Gastrocnemius medialis (tissue), 4 donors: ENCODE measurements at regions not wholly inside any gene's neighbourhood (a gene's known extent, or its start where the extent isn't known, plus 50 kb on each side); places are given as distances from the start of the nearest gene placed in this dataset.

Source experiments
- ATAC-seq, 2 donors: fragments of 150-250 bp; one replicate each; pipeline ENCODE4 v1.9.1; 2016
- DNase-seq, 2 donors: peaks; one replicate each; pipeline ENCODE4 v3.0.0-alpha.2; 2019
- H3K27ac ChIP-seq, 4 donors: fragments of 200-600 bp; sonication (generic); 1 replicate in 1 of 4; 2 replicates in 3 of 4; pipeline ENCODE4 v1.5.1; 2016 to 2018; ENCODE audit warnings: mild to moderate bottlenecking in 2 of 4, moderate library complexity in 1 of 4
- H3K27me3 ChIP-seq, 3 donors: fragments of 200-600 bp; sonication (generic) in 2 of 3; 1 replicate in 1 of 3; 2 replicates in 2 of 3; pipeline versions ENCODE4 v1.5.1 to v1.6.0; 2016 to 2019; ENCODE audit warnings: mild to moderate bottlenecking in 1 of 3, moderate library complexity in 1 of 3
- H3K36me3 ChIP-seq, 2 donors: fragments of 200-600 bp; sonication (generic) in 1 of 2; one replicate each; pipeline ENCODE4 v1.5.1; 2017 to 2018
- H3K4me1 ChIP-seq, 2 donors: fragments of 200-600 bp; sonication (generic) in 1 of 2; one replicate each; pipeline ENCODE4 v1.5.1; 2016 to 2017; ENCODE audit warnings: mild to moderate bottlenecking in 2 of 2
- H3K4me3 ChIP-seq, 4 donors: fragments of 200-600 bp; sonication (generic) in 3 of 4; 1 replicate in 1 of 4; 2 replicates in 3 of 4; pipeline ENCODE4 v1.5.1; 2016 to 2019; ENCODE audit warnings: mild to moderate bottlenecking in 2 of 4
- H3K9me3 ChIP-seq, 3 donors: fragments of 200-600 bp; sonication (generic) in 2 of 3; 1 replicate in 1 of 3; 2 replicates in 2 of 3; pipeline ENCODE4 v1.5.1; 2016 to 2019
- POLR2A ChIP-seq, 2 donors: fragments of 450-650 bp; IDR thresholded peaks; one replicate each; pipeline ENCODE4 v1.6.1; 2017; ENCODE audit warnings: antibody characterized with exemption in 2 of 2, mild to moderate bottlenecking in 2 of 2, moderate library complexity in 2 of 2
- in situ Hi-C, 4 donors: fragments of 200-750 bp; cut with MboI; loops; one replicate each; pipeline versions ENCODE4 v1.15.0 to v1.8.0; 2017; ENCODE audit warnings: low sequenced_read_pairs in 4 of 4
- intact Hi-C: fragments of 100-400 bp; cut with DNase I; formaldehyde crosslinking; loops from one replicate; pipeline ENCODE4 v1.15.1; 2023; ENCODE audit warnings: low total_unique reads
- microRNA counts, 2 donors: library from miRNA; unstranded; fragments of <30 nt; microRNA quantifications; one replicate each; lab custom pipeline; 2016
- microRNA-seq, 2 donors: library from miRNA; unstranded; fragments of <30 nt; microRNA quantifications; one replicate each; pipeline ENCODE4, GENCODE V29; 2016; ENCODE audit warnings: borderline replicate concordance in 2 of 2
- TF ChIP-seq, protein P1 (sequence below), 5 experiments: fragments of 450-650 bp in 3 of 5; fragments of 200-600 bp in 2 of 5; sonication (generic) in 2 of 5; IDR thresholded peaks in 4 of 5; conservative IDR thresholded peaks in 1 of 5; 1 replicate in 4 of 5; 2 replicates in 1 of 5; pipeline ENCODE4 v1.5.1; 2016 to 2019; ENCODE audit warnings: antibody characterized with exemption in 5 of 5, mild to moderate bottlenecking in 3 of 5, moderate library complexity in 3 of 5

DNA sequence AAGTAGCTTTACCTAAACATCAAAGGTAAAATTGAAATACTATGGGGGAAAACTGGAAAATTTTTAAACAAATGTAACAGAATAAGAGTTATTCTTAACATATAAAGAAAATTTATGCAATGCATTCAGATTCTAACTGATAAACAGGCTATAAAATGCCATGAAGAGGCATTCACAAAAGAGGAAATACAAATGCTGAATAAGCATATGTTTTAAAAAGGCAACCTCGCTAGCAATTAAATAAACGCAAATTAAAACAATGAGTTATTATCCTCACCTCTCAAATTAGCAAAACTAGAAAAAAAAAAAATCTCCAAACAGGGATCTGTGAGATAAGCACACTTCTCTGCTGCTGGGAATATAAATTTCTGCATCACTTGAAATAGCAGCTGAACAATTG lies 63.2 kb upstream of the BRINP1 start:
- H3K27ac ChIP-seq: no peak overlapping the region
- no peaks in the 10 kb centered on the region for H3K36me3 ChIP-seq
- intact Hi-C loops (no loop called here), in situ Hi-C loops (no loop called here)
- H3K4me3 ChIP-seq: no peak overlapping the region
- no peaks in the 10 kb centered on the region for H3K4me1 ChIP-seq
- TF ChIP-seq, protein P1, sequence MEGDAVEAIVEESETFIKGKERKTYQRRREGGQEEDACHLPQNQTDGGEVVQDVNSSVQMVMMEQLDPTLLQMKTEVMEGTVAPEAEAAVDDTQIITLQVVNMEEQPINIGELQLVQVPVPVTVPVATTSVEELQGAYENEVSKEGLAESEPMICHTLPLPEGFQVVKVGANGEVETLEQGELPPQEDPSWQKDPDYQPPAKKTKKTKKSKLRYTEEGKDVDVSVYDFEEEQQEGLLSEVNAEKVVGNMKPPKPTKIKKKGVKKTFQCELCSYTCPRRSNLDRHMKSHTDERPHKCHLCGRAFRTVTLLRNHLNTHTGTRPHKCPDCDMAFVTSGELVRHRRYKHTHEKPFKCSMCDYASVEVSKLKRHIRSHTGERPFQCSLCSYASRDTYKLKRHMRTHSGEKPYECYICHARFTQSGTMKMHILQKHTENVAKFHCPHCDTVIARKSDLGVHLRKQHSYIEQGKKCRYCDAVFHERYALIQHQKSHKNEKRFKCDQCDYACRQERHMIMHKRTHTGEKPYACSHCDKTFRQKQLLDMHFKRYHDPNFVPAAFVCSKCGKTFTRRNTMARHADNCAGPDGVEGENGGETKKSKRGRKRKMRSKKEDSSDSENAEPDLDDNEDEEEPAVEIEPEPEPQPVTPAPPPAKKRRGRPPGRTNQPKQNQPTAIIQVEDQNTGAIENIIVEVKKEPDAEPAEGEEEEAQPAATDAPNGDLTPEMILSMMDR (IDR thresholded peaks at IDR 0.05 in 4 of 5, conservative IDR thresholded peaks at IDR 0.05 in 1 of 5): no peak
- TF ChIP-seq POLR2A (IDR thresholded peaks at IDR 0.05): no peak
- no peaks in the 10 kb centered on the region for H3K9me3 ChIP-seq
- no peaks in the 10 kb centered on the region for H3K27me3 ChIP-seq
- no peak for DNase-seq
- ATAC-seq: no peak

DNA sequence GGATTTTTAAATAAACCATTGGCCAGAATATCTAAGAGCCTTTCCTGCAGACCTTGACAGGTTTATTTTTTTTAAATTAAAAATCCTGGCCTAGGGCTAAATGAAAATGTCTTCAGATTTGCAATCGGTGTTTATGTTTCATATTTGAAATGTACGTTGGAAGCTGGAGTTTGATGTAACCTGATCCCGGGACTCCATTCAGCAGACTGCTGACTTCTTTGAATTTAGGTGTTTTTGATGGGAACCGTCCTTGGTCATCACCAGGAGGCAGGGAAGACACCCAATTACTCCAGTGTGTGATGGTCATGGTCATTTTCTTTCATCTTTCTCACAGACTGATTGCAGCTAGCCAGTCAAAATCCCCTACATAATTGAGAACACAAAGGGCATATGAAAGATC lies 60.1 kb upstream of the BRINP1 start:
- intact Hi-C loops: no loop called here

DNA sequence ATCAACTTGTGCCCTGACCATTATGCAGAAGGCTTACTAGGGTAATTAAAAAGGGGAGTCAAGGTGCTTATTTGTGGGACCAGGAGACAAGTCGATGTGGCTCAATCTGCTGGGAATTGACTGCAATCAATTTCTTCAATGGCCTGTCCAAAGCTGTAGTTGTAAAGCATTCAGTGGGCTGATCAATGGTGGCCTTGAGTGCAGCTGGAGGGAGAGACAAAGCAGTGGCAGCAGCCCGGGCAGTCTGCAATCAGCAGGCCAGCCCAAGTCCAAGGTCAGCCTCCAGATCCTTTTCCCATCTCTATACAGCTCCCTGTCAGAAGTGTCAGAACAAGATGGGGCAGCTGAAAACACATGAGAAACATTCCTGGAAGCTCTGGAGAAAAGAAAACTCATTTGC lies 51.0 kb upstream of the BRINP1 start:
- no peak for TF ChIP-seq POLR2A (IDR thresholded peaks at IDR 0.05)
- TF ChIP-seq, protein P1 (IDR thresholded peaks at IDR 0.05 in 4 of 5, conservative IDR thresholded peaks at IDR 0.05 in 1 of 5): no peak
- intact Hi-C loops: no loop called here
- Histone ChIP-seq H3K9me3 (no peaks in the 10 kb centered on the region), H3K27ac (no peak overlapping the region), H3K4me1 (no peaks in the 10 kb centered on the region), H3K4me3 (no peak overlapping the region), H3K36me3 (no peaks in the 10 kb centered on the region), H3K27me3 (no peaks in the 10 kb centered on the region)
- in situ Hi-C loops: no loop called here
- ATAC-seq: no peak
- no peak for DNase-seq

More for the DNA sequence above, 60.1 kb upstream of the BRINP1 start:
- no peaks in the 10 kb centered on the region for H3K9me3 ChIP-seq
- no peaks in the 10 kb centered on the region for H3K4me1 ChIP-seq
- no peaks in the 10 kb centered on the region for H3K36me3 ChIP-seq
- TF ChIP-seq, protein P1 (IDR thresholded peaks at IDR 0.05 in 4 of 5, conservative IDR thresholded peaks at IDR 0.05 in 1 of 5): no peak
- no peak for TF ChIP-seq POLR2A (IDR thresholded peaks at IDR 0.05)
- H3K27me3 ChIP-seq: no peaks in the 10 kb centered on the region
- ATAC-seq: no peak
- DNase-seq: no peak
- H3K4me3 ChIP-seq: no peak overlapping the region
- in situ Hi-C loops: no loop called here
- no peak overlapping the region for H3K27ac ChIP-seq

MicroRNA genes in the stretch of these regions (microRNA counts, 767-probe panel; counts per million panel counts)
- 356 to 448 counts per million in 2 donors for microRNA hsa-miR-147a (lab: Ali Mortazavi, UCI)

Small RNAs in the stretch of these regions (microRNA-seq; reads per million reads assigned to microRNA genes)
- gene MIR147A: 0 reads per million in 2 donors
